GM21723 (cell line): ENCODE measurements at regions not wholly inside any gene's neighbourhood (a gene's known extent, or its start where the extent isn't known, plus 50 kb on each side); places are given as distances from the start of the nearest gene placed in this dataset.

Experiments used
- ATAC-seq: cut with Tn5 transposase; IDR thresholded peaks from one replicate; pipeline ENCODE4 v1.9.1; 2021; ENCODE audit warnings: mild to moderate bottlenecking, moderate library complexity; ENCODE audit not compliant: unreplicated experiment

DNA sequence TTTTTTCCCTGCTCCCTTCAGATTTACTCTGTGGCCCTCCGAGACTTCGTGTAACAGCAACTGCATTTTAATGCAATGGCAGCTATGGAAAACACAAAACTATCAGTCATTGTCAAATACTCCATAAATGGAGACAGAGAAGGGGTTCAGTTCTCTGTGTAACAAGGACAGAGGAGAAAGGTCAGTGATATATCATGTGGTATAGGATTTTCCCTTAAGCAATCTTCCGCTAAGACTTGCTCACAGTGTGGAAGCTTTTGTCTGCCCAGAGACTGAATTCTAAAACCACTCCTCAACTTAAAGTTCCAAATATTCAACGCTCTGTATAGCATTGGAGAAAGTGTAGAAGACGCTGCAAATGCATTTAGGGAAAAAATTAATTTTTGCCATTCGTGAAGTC is 111.3 kb upstream of the EDNRB start:
- ATAC-seq: no peak

DNA sequence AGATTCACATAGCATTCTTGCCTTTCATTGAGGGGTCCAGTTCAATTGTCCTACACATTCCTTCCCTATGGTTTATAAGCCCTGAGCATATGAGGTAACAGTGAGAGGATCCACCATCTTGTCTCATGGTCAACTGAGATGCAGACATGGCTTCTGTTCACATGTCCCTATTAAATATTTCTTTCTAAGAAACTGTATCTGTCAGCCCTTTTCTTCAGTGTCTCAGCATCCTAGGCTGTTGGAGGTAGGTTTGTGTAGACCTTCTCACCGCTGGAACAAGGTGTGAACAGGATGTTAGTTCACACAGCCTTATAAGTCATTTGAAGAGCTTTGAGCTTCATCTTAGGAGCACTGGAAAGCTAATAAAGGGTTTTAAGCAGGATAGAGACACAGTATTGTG is 110.3 kb upstream of the EDNRB start:
- no peak for ATAC-seq

- ATAC-seq: no peak
Measured at GRCh38 chr13:78024996-78025395, 106.4 kb upstream of the EDNRB start.

DNA sequence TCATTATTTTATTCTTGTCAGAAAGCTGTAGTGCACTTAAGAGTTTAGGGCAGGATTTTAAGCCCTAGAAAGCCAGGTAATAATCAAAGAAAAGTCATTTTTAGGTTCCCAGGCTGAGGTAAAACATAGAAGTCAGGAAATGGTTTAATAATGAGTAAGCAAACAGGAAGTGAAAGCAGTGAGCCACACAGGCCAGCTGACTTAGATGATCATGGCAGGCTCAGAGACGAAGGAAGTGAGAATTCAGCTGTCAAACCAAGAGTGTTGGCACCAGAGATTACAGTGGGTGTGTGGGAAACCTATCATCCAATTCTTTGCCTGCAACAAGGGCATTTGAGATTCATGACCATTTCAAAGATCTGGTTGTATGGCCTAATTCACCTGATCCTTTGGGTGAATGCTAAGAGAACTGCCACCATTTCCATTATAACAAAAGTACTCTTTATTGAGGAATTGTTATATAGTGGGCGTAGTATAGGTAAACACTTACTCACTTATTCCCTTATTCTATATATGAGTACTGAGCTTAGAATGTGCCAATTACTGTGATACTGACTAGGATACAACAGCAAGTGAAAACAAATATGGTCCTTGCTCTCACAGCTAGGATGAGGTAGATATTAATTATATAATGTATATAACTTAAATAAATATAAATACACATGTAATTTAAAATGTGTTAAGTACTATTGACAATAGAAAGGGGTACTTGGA is 103.7 kb upstream of the EDNRB start:
- peak; percentile 100 for ATAC-seq

- no peak for ATAC-seq
Measured at GRCh38 chr13:78020861-78021260, 102.2 kb upstream of the EDNRB start.

- ATAC-seq: no peak
Measured at GRCh38 chr13:78015782-78016181, 97.2 kb upstream of the EDNRB start.

GRCh38 chr13:78012046-78012445 is 93.4 kb upstream of the EDNRB start:
- ATAC-seq: no peak

DNA sequence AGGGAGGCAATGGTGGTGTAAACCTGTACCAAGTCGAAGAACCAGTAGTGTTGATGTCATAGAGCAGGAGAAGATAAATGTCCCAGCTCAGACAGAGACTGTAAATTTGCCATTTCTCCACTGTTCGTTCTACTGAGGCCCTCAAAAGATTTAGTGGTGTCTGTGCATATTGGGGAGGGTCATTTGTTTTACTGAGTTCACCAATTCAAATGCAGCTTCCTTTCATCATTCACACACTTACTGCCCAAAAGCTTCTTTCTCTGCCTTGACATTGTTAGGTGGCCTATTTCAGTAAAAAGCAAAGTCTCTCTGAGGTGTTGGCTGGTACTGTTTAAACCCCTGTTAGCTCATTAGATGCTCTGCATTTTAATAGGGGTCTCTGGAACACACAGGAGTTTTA is 86.2 kb upstream of the EDNRB start:
- no peak for ATAC-seq

DNA sequence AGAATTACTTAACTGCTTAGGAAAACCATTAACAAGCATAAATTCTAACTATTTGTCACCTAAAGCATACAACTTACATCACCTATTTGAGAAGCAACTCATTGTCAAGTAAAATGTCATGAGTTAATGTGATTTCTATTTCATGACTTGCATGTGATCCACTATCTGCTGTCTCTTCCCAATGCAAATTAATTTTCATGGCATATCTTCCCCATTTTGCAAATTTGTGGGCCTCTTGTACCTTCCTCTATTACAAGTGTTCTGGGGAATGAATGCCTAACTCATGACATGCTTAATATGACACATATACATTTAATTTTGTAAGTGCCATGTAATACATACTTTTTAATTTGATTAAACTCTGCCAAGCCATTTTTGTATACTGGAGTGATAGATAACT is 81.1 kb upstream of the EDNRB start:
- no peak for ATAC-seq

- ATAC-seq: no peak
Measured at GRCh38 chr13:77994166-77994565, 75.5 kb upstream of the EDNRB start.

- no peak for ATAC-seq
Measured at GRCh38 chr13:77991003-77991402, 72.4 kb upstream of the EDNRB start.

DNA sequence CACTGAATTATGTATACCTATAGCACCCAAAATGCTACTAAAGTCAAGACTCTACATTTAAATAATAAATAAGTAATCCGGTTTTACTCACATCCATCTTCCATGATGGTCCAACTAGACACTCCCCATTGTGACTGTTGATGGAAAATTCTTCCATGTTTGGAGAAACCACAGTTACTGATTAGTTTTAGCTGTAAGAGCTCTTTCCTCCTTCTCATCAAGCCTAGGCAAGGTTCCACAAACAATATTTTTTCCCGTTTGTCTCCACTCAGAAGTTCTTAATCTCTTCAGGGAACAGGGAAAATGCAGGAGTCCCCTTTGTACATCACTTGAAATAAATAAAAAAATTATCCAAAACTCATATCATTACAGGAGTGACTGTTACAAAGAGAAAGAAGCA is 70.7 kb upstream of the EDNRB start:
- ATAC-seq: no peak

DNA sequence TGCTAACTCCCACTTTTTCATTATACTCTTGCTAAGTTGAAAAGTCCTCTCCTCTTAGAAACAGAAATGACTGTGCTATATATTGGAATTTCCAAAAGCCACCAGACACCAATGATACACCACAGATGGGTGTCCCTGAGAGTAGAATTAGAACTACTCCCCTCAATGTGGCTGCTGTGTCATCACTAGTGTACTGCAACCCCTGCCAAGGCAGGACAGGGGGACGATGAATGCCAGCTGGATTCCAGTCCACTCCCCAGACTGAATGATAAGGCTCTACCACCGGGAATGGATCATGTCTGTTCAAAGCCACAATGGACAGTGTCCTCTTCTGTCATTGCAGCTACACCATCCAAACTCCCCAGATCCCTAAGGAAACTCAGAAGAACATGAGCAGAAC is 69.7 kb upstream of the EDNRB start:
- ATAC-seq: no peak

GRCh38 chr13:77986713-77987112 is 68.1 kb upstream of the EDNRB start:
- ATAC-seq: no peak

- no peak for ATAC-seq
Measured at GRCh38 chr13:77985866-77986636, 67.4 kb upstream of the EDNRB start.

DNA sequence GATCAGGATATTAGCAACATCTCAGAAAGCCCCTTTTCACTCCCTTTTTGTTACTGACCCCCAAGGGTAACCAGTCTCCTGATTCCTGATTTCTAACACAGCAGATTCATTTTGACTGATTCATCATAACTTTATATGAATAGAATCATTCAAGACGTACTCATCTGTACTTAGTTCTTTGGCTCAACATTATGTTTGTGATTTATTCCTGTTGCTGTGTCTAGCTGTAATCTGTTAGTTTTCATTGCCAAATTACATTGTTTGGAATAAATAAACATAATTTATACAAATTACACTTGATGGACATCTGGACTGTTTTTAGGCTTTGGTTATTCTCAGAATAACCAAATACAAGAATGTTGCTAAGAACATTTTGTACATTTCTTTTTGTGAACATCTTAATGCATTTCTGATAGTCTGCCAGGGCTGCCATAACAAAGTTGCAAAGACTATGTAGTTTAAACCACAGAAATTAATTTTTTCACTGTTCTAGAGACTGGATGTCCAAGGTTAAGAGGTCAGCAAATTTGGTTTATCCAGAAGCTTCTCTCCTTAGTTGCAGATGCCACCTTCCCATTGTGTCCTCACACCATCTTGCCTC is 62.8 kb upstream of the EDNRB start:
- no peak for ATAC-seq

DNA sequence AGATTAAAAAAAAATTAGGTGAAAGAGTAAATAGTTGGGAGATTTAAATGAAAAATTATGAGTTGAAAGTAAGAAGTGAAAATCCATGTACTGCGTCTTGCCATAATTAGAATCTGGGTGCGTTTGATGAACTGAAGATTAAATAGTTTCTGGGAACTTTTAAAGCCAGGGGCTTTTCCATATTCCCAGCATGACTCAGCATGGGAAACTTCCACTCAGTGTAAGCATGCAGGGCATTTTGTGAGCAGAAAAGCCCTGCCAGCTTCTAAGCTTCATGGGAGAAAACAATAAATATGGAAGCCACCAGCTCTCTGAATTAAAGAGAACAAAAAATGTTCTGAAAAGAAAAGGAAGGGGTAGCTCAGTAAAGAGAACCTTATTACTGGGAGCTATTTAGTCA is 62.0 kb upstream of the EDNRB start:
- no peak for ATAC-seq

- ATAC-seq: no peak
Measured at GRCh38 chr13:77979721-77980385, 61.2 kb upstream of the EDNRB start.

GRCh38 chr13:77975358-77976042 is 56.9 kb upstream of the EDNRB start:
- no peak for ATAC-seq

GRCh38 chr13:77969299-77969698 is 50.7 kb upstream of the EDNRB start:
- ATAC-seq: no peak
